Fibroblast of peridontal ligament (primary cell): ENCODE measurements at regions not wholly inside any gene's neighbourhood (a gene's known extent, or its start where the extent isn't known, plus 50 kb on each side); places are given as distances from the start of the nearest gene placed in this dataset.

Source experiments
- DNase-seq: peaks from one replicate; pipeline ENCODE4 v3.0.0-alpha.2; 2010; ENCODE audit errors: extremely low read depth

DNA sequence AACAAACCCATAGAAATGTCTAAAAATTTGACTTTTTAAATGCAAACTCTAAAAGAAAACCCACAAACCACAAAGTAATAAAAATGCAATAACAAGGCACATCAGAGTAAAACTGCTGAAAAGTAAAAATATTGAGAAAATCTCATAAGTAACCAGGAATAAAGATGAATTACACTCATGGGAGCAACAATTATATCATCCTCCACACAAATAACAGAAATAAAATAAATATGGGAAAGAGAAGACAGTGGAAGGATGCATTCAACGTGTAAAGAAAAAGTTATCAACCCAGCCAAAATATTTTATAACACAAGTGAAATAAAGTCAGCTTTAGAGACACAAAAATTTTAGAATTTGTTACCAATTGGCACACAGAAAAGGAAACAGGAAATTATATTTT is 1420.2 kb downstream of the PCDH18 start:
- DNase-seq: peak; percentile 3

DNA sequence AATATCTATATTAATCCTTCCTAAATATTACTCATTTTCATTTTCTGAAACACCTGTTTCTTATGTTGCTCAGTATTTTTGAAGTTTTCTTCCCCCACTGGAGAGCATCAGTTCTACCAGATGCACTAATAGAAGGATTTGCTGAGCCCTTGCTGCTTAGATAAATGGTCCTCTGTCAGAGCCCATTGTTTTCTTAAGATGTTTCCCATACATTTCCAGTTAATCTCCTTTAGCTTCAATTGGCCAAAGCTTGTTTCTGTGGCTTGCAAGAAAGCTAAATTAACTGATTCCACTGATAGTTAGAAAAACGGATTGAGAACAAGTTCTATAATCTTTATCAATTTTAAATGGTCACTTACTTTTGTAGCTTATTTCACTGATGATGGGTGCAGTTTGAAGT is 1425.5 kb downstream of the PCDH18 start:
- DNase-seq: no peak

DNA sequence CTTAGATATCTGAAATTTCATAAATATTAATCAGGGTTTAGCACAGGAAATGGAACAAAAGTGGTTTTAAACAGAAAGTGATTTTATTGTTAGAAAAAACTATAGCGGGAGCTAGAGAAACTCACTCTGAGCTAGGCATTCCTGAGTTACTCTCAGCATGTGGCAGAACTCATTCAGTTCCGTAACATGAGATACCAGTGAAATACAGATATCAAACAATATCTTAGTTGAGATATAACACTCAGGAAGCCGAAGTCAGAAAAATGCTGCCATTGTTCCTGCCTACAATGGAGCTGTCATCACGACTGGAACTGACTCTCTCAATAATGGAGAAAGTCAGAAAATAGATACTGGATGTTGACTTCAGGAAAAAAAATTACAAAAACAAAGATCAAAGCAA is 1428.7 kb downstream of the PCDH18 start:
- no peak for DNase-seq

GRCh38 chr4:136097676-136098075 is 1434.6 kb downstream of the PCDH18 start:
- no peak for DNase-seq

DNA sequence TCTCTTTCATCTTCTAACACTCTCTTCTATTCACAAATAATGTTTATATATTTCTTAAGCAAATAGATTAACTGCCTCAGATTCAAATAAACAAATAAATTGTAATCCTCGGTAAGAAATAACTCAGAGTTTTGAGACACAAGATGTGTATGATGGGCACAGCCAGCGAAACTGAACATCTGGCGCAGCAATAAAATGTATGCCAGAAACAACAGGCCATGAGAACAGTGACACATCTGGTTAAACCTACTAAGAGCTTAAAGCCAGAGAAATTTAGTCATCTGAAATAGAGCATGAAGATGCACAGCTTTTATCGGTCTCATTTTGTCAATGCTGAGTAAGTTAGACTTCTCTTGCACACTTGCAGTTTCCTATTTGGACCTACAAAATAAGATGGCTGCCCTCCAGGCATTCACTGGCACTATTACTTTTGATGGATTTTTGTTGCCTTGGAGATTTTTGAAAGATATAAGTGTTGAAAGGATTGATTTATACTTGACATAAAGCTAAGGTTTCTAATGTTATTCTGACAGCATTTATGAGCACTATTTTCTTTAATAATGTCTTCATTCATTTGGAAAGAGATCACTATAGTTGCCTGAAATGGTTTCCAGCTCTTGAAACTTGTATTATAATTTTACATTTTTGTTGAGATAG is 1444.0 kb downstream of the PCDH18 start:
- DNase-seq: peak; percentile 2

DNA sequence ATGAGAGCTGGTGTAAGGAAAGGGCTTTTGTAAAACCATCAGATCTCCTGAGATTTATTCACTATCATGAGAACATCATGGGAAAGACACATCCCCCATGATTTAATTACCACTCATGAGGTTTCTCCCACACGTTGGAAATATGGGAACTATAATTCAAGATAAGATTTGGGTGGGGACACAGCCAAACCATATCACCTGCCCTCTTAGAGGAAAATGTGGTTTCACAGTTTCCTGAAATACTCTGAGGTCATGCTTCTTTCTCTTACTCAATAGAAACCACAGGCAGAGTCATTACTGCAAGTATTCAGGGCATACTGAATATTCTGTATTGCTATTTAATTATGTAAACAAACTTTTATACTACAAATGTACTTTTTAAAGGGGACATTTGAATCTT is 1453.3 kb downstream of the PCDH18 start:
- peak; percentile 72 for DNase-seq

DNA sequence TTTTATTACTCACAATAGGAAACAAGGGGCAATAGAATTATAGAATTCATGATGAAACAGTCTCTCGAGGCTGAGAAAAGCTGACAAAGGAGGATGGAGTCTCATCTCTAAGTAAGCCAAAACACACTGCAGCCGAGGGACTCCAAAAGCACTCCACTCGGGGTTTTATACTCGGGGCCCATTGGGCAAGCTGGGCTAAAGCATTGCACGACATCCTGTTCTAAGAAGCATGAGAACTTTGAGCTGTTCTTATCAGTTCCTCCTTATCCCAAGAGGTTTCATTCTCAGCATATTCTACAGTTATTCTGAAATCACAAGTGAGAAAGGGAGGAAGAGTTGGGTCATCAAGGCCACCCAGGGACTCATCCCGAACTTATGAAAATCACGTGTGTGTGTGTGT is 1475.5 kb downstream of the PCDH18 start:
- DNase-seq: no peak

- DNase-seq: no peak
These were observed 1476.9 kb downstream of the PCDH18 start for GRCh38 chr4:136055360-136055759.

- DNase-seq: peak; percentile 99
These were observed 1495.5 kb downstream of the PCDH18 start for GRCh38 chr4:136036744-136037143.

DNA sequence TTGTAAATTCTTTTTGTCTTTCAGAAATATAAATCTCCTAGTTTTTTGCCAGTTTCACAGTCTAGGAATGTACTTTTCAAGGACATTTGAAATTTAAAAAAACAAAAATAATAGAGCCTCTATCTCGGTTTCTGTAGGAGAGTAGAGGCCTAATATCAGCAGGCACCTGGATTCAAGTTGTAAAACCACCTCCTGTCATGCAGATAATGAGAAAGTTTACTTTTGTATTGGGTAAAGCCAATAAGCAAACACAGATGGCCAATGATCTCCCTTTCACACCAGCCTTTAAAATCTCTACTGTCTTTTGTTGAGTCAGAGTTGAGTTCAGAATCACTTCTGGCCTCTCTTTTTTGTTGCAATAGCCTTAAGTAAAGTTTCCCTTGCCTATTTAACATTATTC is 1499.9 kb downstream of the PCDH18 start:
- DNase-seq: no peak

DNA sequence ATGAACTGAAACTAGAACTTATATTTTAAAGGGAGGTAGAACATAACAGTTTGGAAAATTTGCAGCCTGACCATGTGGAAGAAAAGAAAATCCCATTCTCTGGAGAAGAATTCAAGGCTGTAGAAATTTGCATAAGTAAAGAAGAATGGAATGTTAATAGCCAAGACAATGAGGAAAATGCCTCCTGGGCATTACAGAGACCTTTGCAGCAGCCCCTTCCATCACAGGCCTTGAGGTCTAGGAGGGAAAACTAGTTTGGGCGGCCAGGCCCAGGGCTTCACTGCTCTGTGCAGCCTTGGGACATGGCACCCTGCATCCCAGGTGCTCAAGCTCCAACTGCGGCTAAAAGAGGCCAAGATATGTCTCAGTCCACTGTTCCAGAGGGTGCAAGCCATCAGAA is 1506.8 kb downstream of the PCDH18 start:
- no peak for DNase-seq

DNA sequence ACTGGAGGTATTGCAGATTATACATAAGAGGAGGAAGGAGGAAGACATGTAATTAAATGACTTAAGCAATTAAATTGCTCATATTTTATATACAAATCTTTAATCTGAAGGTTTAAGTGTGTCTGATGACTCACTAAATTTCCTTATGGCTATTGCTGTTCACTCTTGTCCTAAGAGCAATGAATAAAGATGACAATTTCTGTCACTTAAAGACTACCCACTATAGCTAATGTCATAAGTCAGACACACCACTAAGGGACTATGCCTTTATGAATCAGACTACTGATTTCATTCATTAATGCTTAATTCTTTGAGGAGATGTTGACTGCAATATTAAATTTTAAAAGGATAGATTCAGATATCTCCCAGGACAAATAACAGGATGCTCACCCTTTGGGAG is 1514.7 kb downstream of the PCDH18 start:
- no peak for DNase-seq

DNA sequence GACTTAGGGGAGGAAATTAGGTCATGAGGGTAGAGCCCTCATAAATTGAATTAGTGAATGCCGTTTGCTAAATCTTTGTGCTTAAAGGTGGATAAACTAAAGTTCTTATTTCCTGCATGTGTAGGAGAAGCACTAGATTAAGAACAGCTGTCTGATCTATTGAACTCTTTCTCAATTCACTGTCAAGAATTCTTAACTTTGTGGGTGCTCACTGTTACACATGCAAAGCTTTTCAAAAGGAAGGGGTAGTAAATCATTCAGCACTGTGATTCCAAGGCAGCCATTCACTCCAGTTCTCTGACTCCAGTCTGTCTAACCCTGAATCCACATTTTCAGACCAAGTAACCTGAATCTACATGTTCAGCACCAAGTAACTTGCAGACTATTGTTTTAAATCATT is 1520.1 kb downstream of the PCDH18 start:
- peak; percentile 77 for DNase-seq

- no peak for DNase-seq
These were observed 1522.9 kb downstream of the PCDH18 start for GRCh38 chr4:136009258-136009832.

- no peak for DNase-seq
These were observed 1524.3 kb downstream of the PCDH18 start for GRCh38 chr4:136007991-136008390.

DNA sequence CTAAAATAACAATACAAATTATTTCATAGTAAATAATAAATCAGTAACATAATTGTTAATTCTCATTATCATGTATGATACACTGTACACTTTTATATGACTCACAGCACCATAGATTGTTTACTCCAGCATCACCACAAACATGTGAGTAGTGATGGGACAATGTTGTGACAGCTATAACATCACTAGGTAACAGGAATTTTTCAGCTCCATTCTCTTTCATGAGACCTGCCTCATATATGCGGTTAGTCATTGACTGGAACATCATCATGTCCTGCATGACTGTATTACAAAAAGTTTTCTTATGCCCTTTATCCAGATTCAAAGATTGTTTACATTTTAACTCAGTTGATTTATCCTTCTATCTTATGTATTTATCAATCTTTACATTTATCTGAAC is 1530.0 kb downstream of the PCDH18 start:
- DNase-seq: no peak

GRCh38 chr4:136001791-136002190 is 1530.5 kb downstream of the PCDH18 start:
- DNase-seq: peak; percentile 37

DNA sequence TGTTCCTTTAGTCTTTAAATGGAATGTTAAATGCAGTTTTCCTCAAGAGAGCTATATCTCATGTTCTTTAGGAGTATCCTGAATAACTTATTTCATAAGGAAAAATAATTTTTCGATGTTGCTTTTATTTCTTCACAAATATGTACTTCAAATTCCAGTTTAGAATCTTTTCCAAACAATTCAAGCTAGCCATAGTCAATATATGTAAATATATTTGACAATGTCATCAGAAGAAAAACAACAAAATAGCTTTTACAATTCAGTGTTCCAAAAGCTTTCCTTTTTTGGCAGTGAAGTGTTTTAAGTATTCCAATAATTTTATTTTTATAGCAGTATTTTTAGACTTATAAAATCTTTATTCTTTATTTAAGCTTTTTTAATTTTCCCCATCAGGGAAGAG is 1532.0 kb downstream of the PCDH18 start:
- no peak for DNase-seq

- no peak for DNase-seq
These were observed 1537.9 kb downstream of the PCDH18 start for GRCh38 chr4:135994360-135994759.

DNA sequence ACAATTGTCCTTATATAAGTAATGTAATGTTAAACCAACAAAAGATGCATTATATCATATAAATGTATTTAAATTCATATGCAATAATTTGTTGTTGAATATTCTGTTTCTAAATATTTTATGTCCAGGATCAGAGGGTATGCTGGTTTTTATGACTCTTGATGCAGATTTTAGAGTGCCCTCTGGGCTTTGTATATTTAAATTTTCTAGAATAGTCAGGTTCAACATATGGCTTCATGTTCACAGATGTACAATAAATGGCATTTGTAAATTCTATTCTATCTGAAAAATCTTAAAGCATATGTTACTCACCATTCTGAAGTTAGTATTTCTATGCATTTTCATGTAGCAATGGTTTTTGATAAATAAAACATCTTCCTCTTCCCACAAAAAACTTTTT is 1555.4 kb downstream of the PCDH18 start:
- no peak for DNase-seq

DNA sequence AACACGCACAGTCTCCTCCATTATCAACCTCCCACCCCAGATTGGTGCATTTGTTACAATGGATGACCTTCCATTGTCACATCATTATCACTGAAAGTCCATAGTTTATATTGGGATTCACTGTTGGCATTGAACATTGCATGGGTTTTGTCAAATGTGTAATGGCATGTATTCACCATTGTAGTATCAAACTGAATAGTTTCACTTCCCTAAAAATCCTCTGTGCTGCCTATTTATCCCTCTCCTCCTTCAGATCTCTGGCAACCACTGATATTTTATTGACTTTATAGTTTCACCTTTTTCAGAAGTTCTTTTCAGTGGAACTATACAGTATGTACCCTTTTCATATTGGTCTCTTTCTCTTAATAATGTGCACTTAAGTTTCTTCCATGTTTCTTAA is 1565.4 kb downstream of the PCDH18 start:
- no peak for DNase-seq

DNA sequence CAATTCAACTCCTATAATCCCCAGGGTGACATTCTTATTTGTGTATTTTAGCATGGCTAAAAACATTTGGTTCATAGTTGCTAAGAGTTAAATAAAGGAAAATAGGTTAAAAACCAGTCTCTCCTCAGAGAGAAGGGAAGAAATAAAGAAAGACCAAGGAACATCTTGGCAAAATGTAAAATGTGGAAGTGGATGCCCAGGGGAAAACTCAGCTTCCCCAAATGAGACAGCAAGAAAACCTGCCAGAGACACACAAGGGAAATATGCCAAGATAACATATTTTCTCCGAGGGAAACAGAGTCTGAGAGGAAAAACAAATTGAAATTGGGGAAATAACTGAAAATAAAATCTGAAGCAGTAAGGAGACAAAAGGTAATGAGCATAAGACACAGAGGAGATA is 1569.3 kb downstream of the PCDH18 start:
- DNase-seq: no peak

- DNase-seq: no peak
These were observed 1582.4 kb downstream of the PCDH18 start for GRCh38 chr4:135949931-135950330.

DNA sequence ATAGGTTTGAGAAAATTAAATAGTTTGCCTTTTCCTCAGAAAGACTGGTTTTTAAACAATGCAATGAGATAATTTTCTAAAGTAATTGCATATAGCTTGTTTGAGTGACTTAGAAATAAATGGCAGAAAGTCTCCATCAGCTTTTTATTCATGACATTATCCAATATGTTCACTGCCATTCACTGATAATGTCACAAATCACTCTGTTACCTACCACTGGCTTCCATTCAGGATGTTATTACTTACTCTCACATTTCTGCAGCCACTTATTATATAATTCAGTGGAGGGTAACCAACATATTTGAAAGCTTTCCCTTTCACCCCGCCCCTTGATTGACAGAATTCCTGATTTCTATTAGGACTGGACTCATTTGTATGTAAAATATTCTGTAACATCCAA is 1583.5 kb downstream of the PCDH18 start:
- no peak for DNase-seq
